HG02884 (cell line): ENCODE measurements at regions not wholly inside any gene's neighbourhood (a gene's known extent, or its start where the extent isn't known, plus 50 kb on each side); places are given as distances from the start of the nearest gene placed in this dataset.

Experiments
- ATAC-seq: cut with Tn5 transposase; IDR thresholded peaks from one replicate; pipeline ENCODE4 v1.9.1; 2021; ENCODE audit warnings: mild to moderate bottlenecking, moderate library complexity; ENCODE audit not compliant: unreplicated experiment

DNA sequence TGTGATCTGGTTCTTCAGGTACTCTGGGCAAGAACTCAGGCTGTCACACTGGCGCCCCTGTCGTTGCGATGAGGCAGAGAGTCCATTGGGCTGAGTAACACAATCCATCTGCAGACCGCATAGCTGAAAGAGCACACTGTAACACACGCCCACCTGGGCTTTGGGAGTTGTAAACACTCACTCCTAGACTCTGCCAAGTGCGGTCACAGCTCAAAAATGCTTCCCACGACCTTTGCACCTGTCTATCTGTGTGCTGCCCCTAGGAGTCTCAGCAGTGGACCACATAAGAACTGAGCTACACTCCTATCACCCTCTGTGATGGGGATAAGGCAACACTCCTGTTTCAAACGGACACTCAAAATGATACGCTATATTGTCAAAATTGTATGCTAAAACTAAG lies 2028.3 kb downstream of the PCDH7 start:
- ATAC-seq, result no peak

DNA sequence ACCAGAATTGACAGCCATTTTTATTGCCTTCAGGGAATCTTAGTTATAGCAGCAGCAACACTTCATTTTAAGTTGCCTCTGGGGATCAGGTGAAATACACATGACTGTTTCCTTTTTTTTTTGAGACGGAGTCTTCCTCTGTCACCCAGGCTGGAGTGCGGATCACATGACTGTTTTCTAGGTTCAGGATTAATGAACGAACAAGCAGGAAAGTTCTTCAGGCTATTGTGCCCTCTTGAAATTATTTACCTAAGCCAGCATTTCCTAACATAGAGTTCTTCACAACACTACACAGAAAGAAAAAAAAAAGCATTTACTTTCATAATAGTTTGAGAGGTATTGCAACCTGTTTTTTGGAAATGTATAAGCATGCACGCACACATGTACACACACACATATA lies 2032.8 kb downstream of the PCDH7 start:
- no peak for ATAC-seq

GRCh38 chr4:32768664-32769389 lies 2048.7 kb downstream of the PCDH7 start:
- no peak for ATAC-seq

GRCh38 chr4:32771491-32771890 lies 2051.3 kb downstream of the PCDH7 start:
- ATAC-seq, result no peak

GRCh38 chr4:32775049-32775448 lies 2054.9 kb downstream of the PCDH7 start:
- ATAC-seq, result no peak

GRCh38 chr4:32776435-32777203 lies 2056.4 kb downstream of the PCDH7 start:
- ATAC-seq, result no peak

- no peak for ATAC-seq
These were observed 2057.9 kb downstream of the PCDH7 start for GRCh38 chr4:32778025-32778424.

DNA sequence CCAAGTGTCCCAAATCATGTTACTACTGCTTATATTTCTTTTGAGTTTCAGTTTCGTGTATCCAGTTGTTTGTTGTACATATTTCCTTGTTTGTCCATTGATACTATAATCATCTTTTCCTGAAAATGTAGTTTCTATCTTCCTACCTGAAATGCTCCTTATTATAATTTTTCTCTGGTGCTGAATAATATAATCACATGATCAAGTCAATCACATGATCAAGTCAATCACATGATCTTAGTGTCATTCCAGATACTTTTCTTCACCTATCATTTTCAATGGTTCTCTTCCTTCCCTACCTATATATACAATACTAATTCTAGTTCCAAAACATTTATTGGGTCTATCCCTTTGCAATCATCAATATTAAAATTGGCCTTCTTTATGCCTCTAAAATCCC lies 2058.8 kb downstream of the PCDH7 start:
- no peak for ATAC-seq

GRCh38 chr4:32789026-32789608 lies 2068.9 kb downstream of the PCDH7 start:
- no peak for ATAC-seq

- no peak for ATAC-seq
These were observed 2070.6 kb downstream of the PCDH7 start for GRCh38 chr4:32790803-32791202.

- ATAC-seq, result no peak
These were observed 2078.4 kb downstream of the PCDH7 start for GRCh38 chr4:32798471-32799159.

- ATAC-seq, result no peak
These were observed 2104.2 kb downstream of the PCDH7 start for GRCh38 chr4:32824336-32824735.

- ATAC-seq, result no peak
These were observed 2106.0 kb downstream of the PCDH7 start for GRCh38 chr4:32826169-32826568.

DNA sequence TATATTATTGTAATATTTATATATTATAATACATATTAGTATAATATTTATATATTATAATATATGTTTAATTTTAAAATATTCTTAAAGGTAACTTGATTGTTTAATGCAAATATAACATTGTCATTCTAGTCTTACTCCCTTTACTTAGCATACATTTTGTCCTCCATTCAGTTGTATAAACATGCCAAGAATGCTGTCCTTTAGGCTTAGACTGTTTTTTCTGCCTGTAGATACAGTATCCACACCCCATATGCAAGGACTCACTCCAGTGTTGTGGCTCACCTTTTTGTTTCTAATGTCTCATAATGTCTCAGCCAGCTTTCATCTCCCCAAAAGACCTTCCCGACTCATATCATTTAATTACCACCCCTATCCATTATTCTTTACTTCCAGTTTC lies 2110.0 kb downstream of the PCDH7 start:
- no peak for ATAC-seq

DNA sequence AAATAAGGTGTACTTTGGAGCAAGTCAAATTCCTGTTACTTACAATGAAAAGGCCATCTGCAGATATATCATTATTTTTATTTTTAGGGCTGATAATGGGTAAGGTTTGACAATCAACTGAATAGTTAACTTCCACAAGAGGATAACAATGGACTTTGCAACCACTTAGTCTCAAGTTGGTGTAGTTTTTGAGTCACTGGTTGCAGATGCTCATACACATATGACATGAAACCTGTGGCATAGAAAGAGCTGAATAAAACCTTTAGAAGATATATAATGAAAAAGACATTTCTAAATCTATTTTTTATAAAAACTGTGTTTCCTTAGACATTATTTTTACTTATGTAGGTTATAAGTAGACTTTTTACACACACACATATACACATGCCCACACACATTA lies 2110.9 kb downstream of the PCDH7 start:
- ATAC-seq, result no peak

DNA sequence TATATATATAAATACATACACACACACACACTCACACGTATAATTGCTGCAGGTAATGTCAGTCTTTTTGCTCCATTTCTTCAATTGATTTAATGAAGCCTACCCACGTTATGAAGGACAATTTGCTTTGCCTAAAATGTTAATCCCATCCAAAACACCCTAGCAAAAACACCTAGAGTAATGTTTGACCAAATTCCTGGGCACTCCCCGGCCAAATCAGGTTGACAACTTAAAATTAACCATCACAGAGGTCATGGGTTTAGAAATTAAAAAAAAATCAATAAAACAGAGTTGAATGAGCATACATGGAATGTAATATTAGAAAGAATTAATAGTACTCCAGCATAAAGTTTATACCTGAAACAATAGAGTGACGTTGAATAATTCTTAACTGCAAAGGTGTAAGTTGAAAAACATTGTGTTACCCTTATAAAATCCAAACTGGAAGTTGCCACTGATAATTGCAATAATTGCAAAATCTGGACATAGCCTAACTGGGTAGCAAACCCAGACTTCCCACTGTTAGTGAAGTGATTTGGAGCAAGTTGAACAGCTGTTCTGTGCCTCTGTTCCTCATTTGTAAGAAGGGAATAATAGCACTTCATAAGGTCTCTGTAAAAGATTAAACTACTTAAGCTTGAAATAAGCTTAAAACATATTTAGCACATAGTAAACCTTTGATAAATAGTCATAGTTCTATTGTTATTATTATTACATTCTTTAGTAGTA lies 2120.5 kb downstream of the PCDH7 start:
- no peak for ATAC-seq

DNA sequence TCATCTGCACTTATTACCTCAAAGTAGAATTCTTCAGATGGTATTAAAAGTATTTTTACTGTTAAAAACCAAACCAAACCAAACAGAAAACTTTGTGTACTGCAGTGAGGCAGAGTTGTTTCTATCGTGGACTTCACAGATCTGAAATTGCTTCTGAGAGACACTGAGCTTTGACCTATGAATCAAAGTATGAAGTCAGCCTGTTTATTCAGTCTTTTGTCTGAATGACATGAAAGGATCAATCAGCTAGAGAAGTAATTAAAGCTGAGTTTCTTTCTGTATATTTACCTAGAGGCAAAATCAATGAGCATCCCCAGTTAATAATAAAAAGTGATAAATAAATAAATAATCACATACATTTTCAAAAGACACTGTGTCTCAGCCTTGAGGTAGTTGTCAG lies 2121.0 kb downstream of the PCDH7 start:
- no peak for ATAC-seq

- no peak for ATAC-seq
These were observed 2127.3 kb downstream of the PCDH7 start for GRCh38 chr4:32847461-32847860.

- no peak for ATAC-seq
These were observed 2135.5 kb downstream of the PCDH7 start for GRCh38 chr4:32855622-32856021.

- no peak for ATAC-seq
These were observed 2138.2 kb downstream of the PCDH7 start for GRCh38 chr4:32858361-32858760.

- no peak for ATAC-seq
These were observed 2138.8 kb downstream of the PCDH7 start for GRCh38 chr4:32858971-32859370.
